ENCODE measurements at regions not wholly inside any gene's neighbourhood (a gene's known extent, or its start where the extent isn't known, plus 50 kb on each side); places are given as distances from the start of the nearest gene placed in this dataset.

DNA sequence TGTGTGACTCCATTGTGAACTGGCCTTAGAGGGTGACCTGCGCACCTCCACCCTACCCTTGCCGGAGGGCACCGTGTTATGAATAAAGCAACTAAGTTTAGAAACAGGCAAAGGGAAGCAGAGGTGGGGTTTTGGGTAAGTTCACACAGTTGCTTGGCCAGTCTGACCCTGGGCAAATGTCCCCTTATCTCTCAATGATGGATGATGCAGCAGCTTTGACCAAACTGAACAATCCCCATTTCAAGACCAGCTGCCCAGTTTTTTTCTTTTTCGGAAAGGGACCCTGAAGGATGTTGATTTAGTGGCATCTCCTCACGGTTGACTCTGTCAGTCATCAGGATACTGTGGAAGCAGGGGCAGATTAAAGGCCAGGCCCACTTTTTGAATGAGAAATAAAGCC, 68.7 kb upstream of the PRDM1 start:
- no peak for DNase-seq
- no peaks in the 10 kb centered on the region for H3K36me3 ChIP-seq
- H3K9me3 ChIP-seq, result no peaks in the 10 kb centered on the region
- H3K4me1 ChIP-seq, result no peaks in the 10 kb centered on the region
- H3K4me3 ChIP-seq (ENCODE audit: low read depth, low read length), result no peak overlapping the region
- TF ChIP-seq, protein P1, sequence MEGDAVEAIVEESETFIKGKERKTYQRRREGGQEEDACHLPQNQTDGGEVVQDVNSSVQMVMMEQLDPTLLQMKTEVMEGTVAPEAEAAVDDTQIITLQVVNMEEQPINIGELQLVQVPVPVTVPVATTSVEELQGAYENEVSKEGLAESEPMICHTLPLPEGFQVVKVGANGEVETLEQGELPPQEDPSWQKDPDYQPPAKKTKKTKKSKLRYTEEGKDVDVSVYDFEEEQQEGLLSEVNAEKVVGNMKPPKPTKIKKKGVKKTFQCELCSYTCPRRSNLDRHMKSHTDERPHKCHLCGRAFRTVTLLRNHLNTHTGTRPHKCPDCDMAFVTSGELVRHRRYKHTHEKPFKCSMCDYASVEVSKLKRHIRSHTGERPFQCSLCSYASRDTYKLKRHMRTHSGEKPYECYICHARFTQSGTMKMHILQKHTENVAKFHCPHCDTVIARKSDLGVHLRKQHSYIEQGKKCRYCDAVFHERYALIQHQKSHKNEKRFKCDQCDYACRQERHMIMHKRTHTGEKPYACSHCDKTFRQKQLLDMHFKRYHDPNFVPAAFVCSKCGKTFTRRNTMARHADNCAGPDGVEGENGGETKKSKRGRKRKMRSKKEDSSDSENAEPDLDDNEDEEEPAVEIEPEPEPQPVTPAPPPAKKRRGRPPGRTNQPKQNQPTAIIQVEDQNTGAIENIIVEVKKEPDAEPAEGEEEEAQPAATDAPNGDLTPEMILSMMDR (IDR thresholded peaks at IDR 0.05; ENCODE audit: low read depth, low read length), result no peak
- H3K27me3 ChIP-seq, result peaks cover 14% of the 10 kb centered on the region

DNA sequence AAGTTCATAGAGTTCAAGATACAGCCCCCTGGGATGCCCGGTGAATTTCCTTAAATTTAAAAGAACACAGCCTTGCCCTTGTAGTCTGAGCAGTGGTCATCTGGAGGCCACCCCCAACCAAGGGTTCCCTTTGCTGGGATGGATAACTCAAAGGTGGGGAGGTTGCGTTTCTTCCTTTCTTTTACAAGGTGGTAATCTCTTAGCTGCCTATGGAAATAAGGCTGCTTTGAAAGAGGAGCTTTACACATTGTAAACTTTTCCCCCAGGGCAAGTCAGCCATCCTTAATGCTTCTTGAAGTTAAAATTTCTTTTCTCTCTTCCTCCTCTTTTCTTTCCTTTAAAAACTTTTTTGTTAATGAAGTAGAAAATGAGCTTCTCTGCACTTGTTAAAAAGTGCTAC, 71.2 kb upstream of the PRDM1 start:
- no peak for DNase-seq
- no peaks in the 10 kb centered on the region for H3K36me3 ChIP-seq
- no peak overlapping the region for H3K4me3 ChIP-seq (ENCODE audit: low read depth, low read length)
- no peaks in the 10 kb centered on the region for H3K9me3 ChIP-seq
- TF ChIP-seq, protein P1 (IDR thresholded peaks at IDR 0.05; ENCODE audit: low read depth, low read length), result no peak
- H3K27me3 ChIP-seq, result peaks cover 14% of the 10 kb centered on the region
- no peaks in the 10 kb centered on the region for H3K4me1 ChIP-seq

DNA sequence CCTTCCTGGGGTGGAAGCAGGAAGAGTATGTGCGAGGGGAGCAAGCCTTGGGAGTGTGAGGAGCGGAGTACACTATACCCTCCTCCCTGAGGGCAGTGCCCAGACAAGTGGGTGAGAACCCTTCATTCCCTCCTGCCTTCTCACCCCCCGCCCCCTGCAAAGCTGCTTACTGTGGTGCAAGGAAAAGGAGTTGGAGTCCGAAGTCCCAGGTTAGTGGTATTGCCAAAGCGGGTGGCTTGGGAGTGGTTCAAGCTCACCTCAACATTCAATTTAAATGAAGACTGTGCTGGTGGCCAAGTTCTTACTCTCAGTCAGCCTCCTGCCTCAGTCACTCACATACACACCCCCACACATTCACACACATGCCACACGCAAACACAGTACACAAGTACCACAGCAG, 74.7 kb upstream of the PRDM1 start:
- peaks cover 5% of the 10 kb centered on the region for H3K27me3 ChIP-seq
- DNase-seq, result no peak
- TF ChIP-seq, protein P1 (IDR thresholded peaks at IDR 0.05; ENCODE audit: low read depth, low read length), result no peak
- H3K36me3 ChIP-seq, result no peaks in the 10 kb centered on the region
- H3K4me1 ChIP-seq, result no peaks in the 10 kb centered on the region
- H3K9me3 ChIP-seq, result no peaks in the 10 kb centered on the region
- no peak overlapping the region for H3K4me3 ChIP-seq (ENCODE audit: low read depth, low read length)

DNA sequence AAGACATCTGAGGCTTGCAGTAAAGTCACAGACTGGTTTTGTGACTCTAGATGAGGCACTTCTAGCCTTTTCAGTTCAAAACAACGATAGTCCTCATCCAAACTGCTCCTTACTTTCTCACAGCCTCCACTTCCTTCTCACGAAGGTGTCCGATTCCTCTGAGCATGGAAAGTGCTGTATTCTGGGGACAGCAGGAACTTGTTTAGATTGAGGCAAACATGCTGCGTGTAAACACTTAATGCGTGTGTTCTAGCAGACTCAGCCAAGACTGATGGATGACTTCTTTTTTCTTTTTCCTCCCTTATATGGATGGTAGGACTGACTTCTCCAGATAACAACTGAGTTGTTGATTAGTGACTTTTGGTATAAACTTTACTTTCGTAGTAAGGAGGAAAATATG, 80.2 kb upstream of the PRDM1 start:
- Histone ChIP-seq H3K4me3 (ENCODE audit: low read depth, low read length) (no peak overlapping the region), H3K27me3 (peaks cover 3% of the 10 kb centered on the region; the same call in 1 of the 2 replicates), H3K4me1 (no peaks in the 10 kb centered on the region), H3K36me3 (no peaks in the 10 kb centered on the region), H3K9me3 (no peaks in the 10 kb centered on the region)
- no peak for DNase-seq
- TF ChIP-seq, protein P1 (IDR thresholded peaks at IDR 0.05; ENCODE audit: low read depth, low read length), result no peak

DNA sequence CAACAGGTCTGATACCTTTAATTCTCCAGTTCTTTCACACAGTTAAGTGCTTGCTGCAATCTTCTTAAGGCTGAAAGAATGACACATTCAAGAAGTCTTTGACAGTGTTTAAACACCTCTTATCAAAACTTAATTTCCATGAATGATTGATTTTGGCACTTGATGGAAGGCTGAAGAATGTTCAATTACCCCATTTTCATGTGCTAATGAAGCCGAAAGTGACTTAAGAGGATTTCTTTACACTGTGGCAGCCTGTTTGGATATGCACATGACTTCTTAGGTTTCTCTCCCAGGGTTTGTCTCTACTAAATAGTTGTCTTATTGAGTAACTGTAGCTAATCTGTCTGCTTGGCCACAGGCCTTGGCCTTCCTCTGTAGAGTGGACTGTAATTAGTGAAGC, 81.1 kb upstream of the PRDM1 start:
- Histone ChIP-seq H3K36me3 (no peaks in the 10 kb centered on the region), H3K9me3 (no peaks in the 10 kb centered on the region), H3K4me1 (no peaks in the 10 kb centered on the region), H3K27me3 (peaks cover 3% of the 10 kb centered on the region; the same call in 1 of the 2 replicates), H3K4me3 (ENCODE audit: low read depth, low read length) (no peak overlapping the region)
- DNase-seq, result no peak
- TF ChIP-seq, protein P1 (IDR thresholded peaks at IDR 0.05; ENCODE audit: low read depth, low read length), result no peak

DNA sequence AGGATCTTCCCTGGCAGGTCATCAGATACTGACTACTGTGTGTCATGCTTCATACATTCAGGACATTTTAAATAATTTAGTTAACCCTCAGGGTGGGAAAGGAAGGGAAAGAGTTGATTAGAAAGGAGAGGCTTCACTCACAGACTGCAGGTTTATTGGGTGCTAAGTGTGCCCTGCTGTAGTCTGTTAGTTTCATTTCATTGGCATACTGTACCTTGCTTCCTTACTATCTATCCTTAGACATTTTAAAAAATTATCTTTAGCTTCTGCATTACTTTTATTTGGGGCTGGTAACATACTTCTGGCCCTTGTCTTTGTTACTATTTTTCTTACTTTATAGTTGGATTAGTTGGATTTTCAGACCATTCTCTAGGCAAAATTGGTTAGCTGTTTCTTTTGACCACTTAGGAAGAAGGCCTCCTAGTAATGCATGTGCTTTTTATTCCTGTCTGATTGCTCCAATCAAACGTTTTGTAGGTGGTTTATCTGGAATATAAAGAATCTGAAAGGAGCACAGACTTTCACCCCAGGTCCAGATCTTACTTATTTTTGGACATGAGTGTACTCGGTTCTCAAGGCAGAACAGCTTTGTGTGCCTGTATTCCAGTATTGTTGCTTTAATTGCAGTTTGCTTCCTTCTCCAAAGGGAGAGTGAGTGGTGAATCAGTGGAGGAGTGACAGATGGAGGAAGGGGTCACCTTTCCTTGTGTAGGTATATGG, 82.7 kb upstream of the PRDM1 start:
- Histone ChIP-seq H3K4me1 (no peaks in the 10 kb centered on the region), H3K4me3 (ENCODE audit: low read depth, low read length) (no peak overlapping the region)
- TF ChIP-seq, protein P1 (IDR thresholded peaks at IDR 0.05; ENCODE audit: low read depth, low read length), result no peak

More for the DNA sequence above, 82.7 kb upstream of the PRDM1 start:
- Histone ChIP-seq H3K36me3 (no peaks in the 10 kb centered on the region), H3K9me3 (no peaks in the 10 kb centered on the region), H3K27me3 (peaks cover 3% of the 10 kb centered on the region; the same call in 1 of the 2 replicates)
- DNase-seq, result no peak
